GM12878 (cell line): ENCODE measurements at regions not wholly inside any gene's neighbourhood (a gene's known extent, or its start where the extent isn't known, plus 50 kb on each side); places are given as distances from the start of the nearest gene placed in this dataset.

ENCODE experiments used
- ATAC-seq: fragments of 200-7000 bp; cut with Tn5 transposase; 3 replicates; pipeline ENCODE4 v1.9.1; 2020; ENCODE audit warnings: mild to moderate bottlenecking, moderate library complexity
- BruUV-seq: library from RNA; stranded (reverse); fragments of 400-500 nt; replicated peaks from 2 replicates; lab custom pipeline; 2021; lab: Mats Ljungman, UMichigan
- CTCF ChIA-PET: fragments of 300-600 bp; sonication (Branson Sonifier 250); formaldehyde crosslinking; extraction: SDS; loops from one replicate; lab custom pipeline; 2021; ENCODE audit warnings: inconsistent platforms; lab: Yijun Ruan, JAX
- POLR2A ChIA-PET: fragments of 350-600 bp; formaldehyde crosslinking; extraction: SDS; loops from one replicate; lab custom pipeline; 2021; ENCODE audit warnings: inconsistent platforms; lab: Charles Lee
- RAD21 ChIA-PET: fragments of 300-600 bp; sonication (Branson Sonifier 250); formaldehyde crosslinking; loops from one replicate; lab custom pipeline; 2023; ENCODE audit warnings: antibody characterized with exemption; ENCODE audit not compliant: unreplicated experiment; lab: Charles Lee
- SMC1A ChIA-PET: fragments of 300-600 bp; sonication (Branson Sonifier 250); formaldehyde crosslinking; loops from one replicate; lab custom pipeline; 2023; ENCODE audit not compliant: unreplicated experiment, uncharacterized antibody; lab: Charles Lee
- DNase-seq: peaks from one replicate; pipeline ENCODE4 v3.0.0-alpha.2; 2011; ENCODE audit warnings: low read depth, low spot score
- FAIRE-seq: peaks from 3 replicates; lab custom pipeline; 2011; peaks lifted over from hg19 to GRCh38; lab: Jason Lieb, UNC
- H2AFZ ChIP-seq: 2 replicates; pipeline ENCODE4 v1.6.0; 2011; ENCODE audit warnings: low read depth, low read length, control low read depth; ENCODE audit not compliant: control insufficient read depth
- H3K27ac ChIP-seq: 2 replicates; pipeline ENCODE4 v1.5.1; 2011; ENCODE audit warnings: control low read depth; ENCODE audit not compliant: control insufficient read depth, insufficient read depth
- H3K27me3 ChIP-seq, 2 experiments: replicated peaks in 1 of 2; 2 replicates each; pipeline versions ENCODE4 v1.6.0 to v1.6.1; 2011; ENCODE audit warnings: low read length in 1 of 2; ENCODE audit not compliant: control insufficient read depth in 2 of 2, insufficient read depth in 2 of 2
- H3K36me3 ChIP-seq, 2 experiments: 2 replicates each; pipeline ENCODE4 v1.5.1; 2011; ENCODE audit warnings: low read length in 1 of 2; ENCODE audit not compliant: control insufficient read depth in 2 of 2, insufficient read depth in 2 of 2
- H3K4me1 ChIP-seq: 2 replicates; pipeline ENCODE4 v1.6.1; 2011; ENCODE audit warnings: mild to moderate bottlenecking, low read length, moderate library complexity, mixed read lengths; ENCODE audit not compliant: control insufficient read depth, insufficient read depth
- H3K4me2 ChIP-seq: 2 replicates; pipeline ENCODE4 v1.6.0; 2011; ENCODE audit warnings: control low read depth; ENCODE audit not compliant: control insufficient read depth, insufficient read depth
- H3K4me3 ChIP-seq: fragments of 200-600 bp; sonication (generic); 2 replicates; pipeline ENCODE4 v1.5.1; 2016
- H3K79me2 ChIP-seq: 2 replicates; pipeline ENCODE4 v1.6.0; 2011; ENCODE audit warnings: low read length; ENCODE audit not compliant: control insufficient read depth, insufficient read depth
- H3K9ac ChIP-seq: 2 replicates; pipeline ENCODE4 v1.8.0; 2011; ENCODE audit warnings: low read length, control low read depth, mixed read lengths; ENCODE audit not compliant: control insufficient read depth, insufficient read depth
- H3K9me3 ChIP-seq: replicated peaks from 3 replicates; pipeline ENCODE4 v1.5.1; 2011; ENCODE audit warnings: mild to moderate bottlenecking, low read length; ENCODE audit not compliant: control insufficient read depth, insufficient read depth
- H4K20me1 ChIP-seq: 2 replicates; pipeline ENCODE4 v1.6.0; 2011; ENCODE audit not compliant: control insufficient read depth, insufficient read depth
- EP300 ChIP-seq, 2 experiments: fragments of 150-350 bp in 1 of 2; IDR thresholded peaks; 2 replicates each; pipeline ENCODE4 v1.6.1; 2011 to 2012; ENCODE audit warnings: low read depth in 2 of 2, low read length in 2 of 2, borderline replicate concordance in 1 of 2, improper control_type of control experiment in 1 of 2, inconsistent platforms in 1 of 2; ENCODE audit not compliant: control insufficient read depth in 1 of 2
- ESRRA ChIP-seq: IDR thresholded peaks from 2 replicates; pipeline ENCODE4 v1.6.1; 2012; ENCODE audit warnings: mild to moderate bottlenecking, low read length, improper control_type of control experiment
- FOS ChIP-seq: IDR thresholded peaks from 3 replicates; pipeline ENCODE4 v1.6.1; 2011; ENCODE audit warnings: borderline replicate concordance; ENCODE audit not compliant: insufficient read length; ENCODE audit errors: extremely low read depth
- LARP7 ChIP-seq: fragments of 450-650 bp; IDR thresholded peaks from 2 replicates; pipeline ENCODE4 v1.6.1; 2017; ENCODE audit warnings: mild to moderate bottlenecking
- WGBS: methylation state at CpG from one replicate; pipeline ENCODE4 v1.1.6; 2016; ENCODE audit warnings: low lambda C conversion rate; ENCODE audit not compliant: insufficient replicate concordance, insufficient coverage; ENCODE audit errors: missing lambda C conversion rate; 5-methylcytosine and 5-hydroxymethylcytosine counted together
- in situ Hi-C: fragments of 300-500 bp; cut with MboI; formaldehyde crosslinking; loops from 9 replicates; pipeline ENCODE4 v1.14.3; 2018; ENCODE audit warnings: mixed read lengths
- intact Hi-C: fragments of 100-400 bp; cut with micrococcal nuclease; formaldehyde crosslinking; loops from one replicate; pipeline ENCODE4 v1.14.2; 2022; ENCODE audit not compliant: unreplicated experiment
- TF ChIP-seq, protein P1 (sequence below): fragments of 450-650 bp; IDR thresholded peaks from 2 replicates; pipeline ENCODE4 v1.6.1; 2017; ENCODE audit warnings: borderline replicate concordance
- TF ChIP-seq, protein P2 (sequence below): IDR thresholded peaks from 2 replicates; pipeline ENCODE4 v1.6.1; 2011; ENCODE audit warnings: low read depth, mild to moderate bottlenecking, low read length, moderate library complexity, borderline replicate concordance; ENCODE audit errors: extremely low read depth

DNA sequence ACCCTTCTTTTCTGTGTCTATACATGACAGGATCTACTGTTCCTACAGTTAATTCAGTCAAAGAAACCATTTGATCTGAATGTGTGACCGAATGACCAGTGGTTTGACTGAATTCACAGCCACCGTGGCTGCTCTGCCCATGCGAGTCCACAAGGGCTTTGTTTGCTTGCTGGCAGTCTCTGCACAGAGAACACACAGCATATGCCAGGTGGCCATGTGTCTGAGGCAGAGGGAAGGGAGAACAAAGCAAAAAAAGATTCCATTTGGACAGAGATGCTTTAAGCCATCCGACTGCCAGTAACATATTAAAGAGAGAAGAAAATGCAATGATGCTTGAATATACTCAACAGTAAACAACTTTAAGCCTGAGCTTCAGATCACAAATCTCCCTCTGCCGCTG, 737.8 kb upstream of the CXADR start:
- Histone ChIP-seq H3K9me3 (no peaks in the 10 kb centered on the region), H3K27ac (no peak overlapping the region), H3K4me3 (no peak overlapping the region), H3K9ac (no peak overlapping the region), H3K4me2 (no peak overlapping the region), H2AFZ (no peak overlapping the region), H3K4me1 (no peaks in the 10 kb centered on the region), H4K20me1 (no peaks in the 10 kb centered on the region), H3K79me2 (no peaks in the 10 kb centered on the region), H3K36me3 (no peaks in the 10 kb centered on the region), H3K27me3 (no peaks in the 10 kb centered on the region)
- ChIA-PET SMC1A (no interaction called here), RAD21 (no interaction called here), CTCF (no interaction called here), POLR2A (no interaction called here)
- FAIRE-seq (no peak), ATAC-seq (no peak), DNase-seq (no peak)
- in situ Hi-C loops: no loop called here
- no TSS peak for BruUV-seq
- intact Hi-C loops: no loop called here
- TF ChIP-seq ESRRA (no peak), FOS (no peak), EP300 (IDR thresholded peaks at IDR 0.05; ENCODE audit: borderline replicate concordance in 1 of 2, control insufficient read depth in 1 of 2, low read depth in 2 of 2, low read length in 2 of 2) (no peak), LARP7 (no peak)
- TF ChIP-seq, protein P1, sequence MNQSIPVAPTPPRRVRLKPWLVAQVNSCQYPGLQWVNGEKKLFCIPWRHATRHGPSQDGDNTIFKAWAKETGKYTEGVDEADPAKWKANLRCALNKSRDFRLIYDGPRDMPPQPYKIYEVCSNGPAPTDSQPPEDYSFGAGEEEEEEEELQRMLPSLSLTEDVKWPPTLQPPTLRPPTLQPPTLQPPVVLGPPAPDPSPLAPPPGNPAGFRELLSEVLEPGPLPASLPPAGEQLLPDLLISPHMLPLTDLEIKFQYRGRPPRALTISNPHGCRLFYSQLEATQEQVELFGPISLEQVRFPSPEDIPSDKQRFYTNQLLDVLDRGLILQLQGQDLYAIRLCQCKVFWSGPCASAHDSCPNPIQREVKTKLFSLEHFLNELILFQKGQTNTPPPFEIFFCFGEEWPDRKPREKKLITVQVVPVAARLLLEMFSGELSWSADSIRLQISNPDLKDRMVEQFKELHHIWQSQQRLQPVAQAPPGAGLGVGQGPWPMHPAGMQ: no peak
- TF ChIP-seq, protein P2, sequence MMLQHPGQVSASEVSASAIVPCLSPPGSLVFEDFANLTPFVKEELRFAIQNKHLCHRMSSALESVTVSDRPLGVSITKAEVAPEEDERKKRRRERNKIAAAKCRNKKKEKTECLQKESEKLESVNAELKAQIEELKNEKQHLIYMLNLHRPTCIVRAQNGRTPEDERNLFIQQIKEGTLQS: no peak
- WGBS: 23% methylated on average over 5 of the region's 5 CpGs
